ENCODE measurements at regions not wholly inside any gene's neighbourhood (a gene's known extent, or its start where the extent isn't known, plus 50 kb on each side); places are given as distances from the start of the nearest gene placed in this dataset.

- H3K9me3 Mint-ChIP-seq (ENCODE audit: unreplicated experiment), result peaks cover 20% of the 10 kb centered on the region
- no peaks in the 10 kb centered on the region for H3K9me3 ChIP-seq
- no peak overlapping the region for H3K27ac Mint-ChIP-seq (ENCODE audit: unreplicated experiment)
- H3K27me3 ChIP-seq (replicated peaks; ENCODE audit: control insufficient read depth, insufficient read depth, low read length), result no peaks in the 10 kb centered on the region
- no peak overlapping the region for H3K4me3 ChIP-seq (ENCODE audit: low read depth, low read length)
- no peaks in the 10 kb centered on the region for H3K36me3 ChIP-seq (ENCODE audit: control insufficient read depth, insufficient read depth, low read length)
- ChIA-PET CTCF (no interaction called here), POLR2A (no interaction called here)
- intact Hi-C loops (cut with micrococcal nuclease; ENCODE audit: unreplicated experiment), result no loop called here
- H3K27me3 Mint-ChIP-seq (ENCODE audit: insufficient read depth, unreplicated experiment), result no peaks in the 10 kb centered on the region
- no peaks in the 10 kb centered on the region for H3K4me1 Mint-ChIP-seq (ENCODE audit: low read depth, unreplicated experiment)
- H3K36me3 Mint-ChIP-seq (ENCODE audit: insufficient read depth, unreplicated experiment), result no peaks in the 10 kb centered on the region
- H3K4me1 ChIP-seq, result no peaks in the 10 kb centered on the region
- no TSS peak for BruUV-seq (replicated peaks)
- TF ChIP-seq, protein P1, sequence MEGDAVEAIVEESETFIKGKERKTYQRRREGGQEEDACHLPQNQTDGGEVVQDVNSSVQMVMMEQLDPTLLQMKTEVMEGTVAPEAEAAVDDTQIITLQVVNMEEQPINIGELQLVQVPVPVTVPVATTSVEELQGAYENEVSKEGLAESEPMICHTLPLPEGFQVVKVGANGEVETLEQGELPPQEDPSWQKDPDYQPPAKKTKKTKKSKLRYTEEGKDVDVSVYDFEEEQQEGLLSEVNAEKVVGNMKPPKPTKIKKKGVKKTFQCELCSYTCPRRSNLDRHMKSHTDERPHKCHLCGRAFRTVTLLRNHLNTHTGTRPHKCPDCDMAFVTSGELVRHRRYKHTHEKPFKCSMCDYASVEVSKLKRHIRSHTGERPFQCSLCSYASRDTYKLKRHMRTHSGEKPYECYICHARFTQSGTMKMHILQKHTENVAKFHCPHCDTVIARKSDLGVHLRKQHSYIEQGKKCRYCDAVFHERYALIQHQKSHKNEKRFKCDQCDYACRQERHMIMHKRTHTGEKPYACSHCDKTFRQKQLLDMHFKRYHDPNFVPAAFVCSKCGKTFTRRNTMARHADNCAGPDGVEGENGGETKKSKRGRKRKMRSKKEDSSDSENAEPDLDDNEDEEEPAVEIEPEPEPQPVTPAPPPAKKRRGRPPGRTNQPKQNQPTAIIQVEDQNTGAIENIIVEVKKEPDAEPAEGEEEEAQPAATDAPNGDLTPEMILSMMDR (IDR thresholded peaks at IDR 0.05; ENCODE audit: insufficient read depth in 1 of 2, low read depth in 1 of 2, low read length in 1 of 2, severe bottlenecking in 1 of 2, unreplicated experiment in 1 of 2), result no peak
- DNase-seq, result no peak
- no peak overlapping the region for H3K4me3 Mint-ChIP-seq (ENCODE audit: unreplicated experiment)
Measured at GRCh38 chr12:18926188-18926587, 188.3 kb downstream of the CAPZA3 start.

DNA sequence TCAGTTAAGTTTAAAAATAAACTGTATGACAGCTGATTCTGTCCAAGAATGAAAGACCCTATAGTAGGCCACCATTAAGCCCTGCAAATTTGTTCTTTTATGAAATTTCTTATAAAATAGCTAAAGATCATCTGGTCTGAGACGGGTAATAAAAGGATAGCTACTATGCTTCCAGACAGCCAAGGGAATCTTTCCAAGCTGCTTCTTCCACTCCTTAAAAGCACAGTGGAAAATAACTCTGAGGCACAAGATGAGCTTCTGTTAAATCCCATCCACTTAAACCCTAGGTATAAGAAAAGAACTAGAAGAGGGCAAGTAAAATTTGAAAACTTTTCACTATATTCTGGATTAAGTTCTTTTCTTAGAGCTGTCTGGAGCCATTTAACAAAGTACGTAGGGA, 194.3 kb downstream of the CAPZA3 start:
- ChIA-PET POLR2A (no interaction called here), CTCF (no interaction called here)
- H3K27me3 Mint-ChIP-seq (ENCODE audit: insufficient read depth, unreplicated experiment), result no peaks in the 10 kb centered on the region
- no peak overlapping the region for H3K27ac Mint-ChIP-seq (ENCODE audit: unreplicated experiment)
- BruUV-seq (replicated peaks), result no TSS peak
- TF ChIP-seq, protein P1 (IDR thresholded peaks at IDR 0.05; ENCODE audit: insufficient read depth in 1 of 2, low read depth in 1 of 2, low read length in 1 of 2, severe bottlenecking in 1 of 2, unreplicated experiment in 1 of 2), result no peak
- no peaks in the 10 kb centered on the region for H3K9me3 ChIP-seq
- DNase-seq, result no peak
- no peaks in the 10 kb centered on the region for H3K27me3 ChIP-seq (replicated peaks; ENCODE audit: control insufficient read depth, insufficient read depth, low read length)
- no peaks in the 10 kb centered on the region for H3K36me3 ChIP-seq (ENCODE audit: control insufficient read depth, insufficient read depth, low read length)
- H3K4me3 Mint-ChIP-seq (ENCODE audit: unreplicated experiment), result no peak overlapping the region
- peaks cover 22% of the 10 kb centered on the region for H3K9me3 Mint-ChIP-seq (ENCODE audit: unreplicated experiment)
- H3K4me3 ChIP-seq (ENCODE audit: low read depth, low read length), result no peak overlapping the region
- no peaks in the 10 kb centered on the region for H3K4me1 Mint-ChIP-seq (ENCODE audit: low read depth, unreplicated experiment)
- no peaks in the 10 kb centered on the region for H3K4me1 ChIP-seq
- H3K36me3 Mint-ChIP-seq (ENCODE audit: insufficient read depth, unreplicated experiment), result no peaks in the 10 kb centered on the region
- intact Hi-C loops (cut with micrococcal nuclease; ENCODE audit: unreplicated experiment), result no loop called here

DNA sequence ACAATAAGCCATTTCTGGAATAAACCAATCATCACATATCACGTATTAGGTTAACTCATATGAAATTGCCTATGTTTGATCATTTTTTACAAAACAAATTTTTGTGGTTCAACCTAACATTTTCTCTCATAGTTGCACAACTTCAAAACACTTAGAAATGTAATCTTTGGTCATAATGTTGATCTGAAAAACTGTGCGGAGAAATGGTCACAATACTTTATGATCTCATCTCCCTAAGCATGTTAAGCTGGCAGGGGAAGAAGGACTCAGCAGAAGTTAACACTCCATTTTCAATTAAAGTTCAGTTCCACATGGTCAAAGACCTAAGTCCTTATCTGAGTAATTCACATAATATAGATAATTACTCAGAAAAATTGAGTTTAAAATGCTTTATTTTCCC, 194.8 kb downstream of the CAPZA3 start:
- intact Hi-C loops (cut with micrococcal nuclease; ENCODE audit: unreplicated experiment), result no loop called here
- H3K4me1 ChIP-seq, result no peaks in the 10 kb centered on the region
- H3K9me3 Mint-ChIP-seq (ENCODE audit: unreplicated experiment), result peaks cover 22% of the 10 kb centered on the region
- H3K4me3 Mint-ChIP-seq (ENCODE audit: unreplicated experiment), result no peak overlapping the region
- no TSS peak for BruUV-seq (replicated peaks)
- no peaks in the 10 kb centered on the region for H3K27me3 ChIP-seq (replicated peaks; ENCODE audit: control insufficient read depth, insufficient read depth, low read length)
- H3K27ac Mint-ChIP-seq (ENCODE audit: unreplicated experiment), result no peak overlapping the region
- no peaks in the 10 kb centered on the region for H3K9me3 ChIP-seq
- H3K27me3 Mint-ChIP-seq (ENCODE audit: insufficient read depth, unreplicated experiment), result no peaks in the 10 kb centered on the region
- H3K36me3 ChIP-seq (ENCODE audit: control insufficient read depth, insufficient read depth, low read length), result no peaks in the 10 kb centered on the region
- no peak overlapping the region for H3K4me3 ChIP-seq (ENCODE audit: low read depth, low read length)
- H3K4me1 Mint-ChIP-seq (ENCODE audit: low read depth, unreplicated experiment), result no peaks in the 10 kb centered on the region
- ChIA-PET CTCF (interaction anchor here (0.6 kb wide), 1 partner anchor 232 kb away, joined by 3 read pairs; no protein-coding TSS in a partner anchor), POLR2A (no interaction called here)
- TF ChIP-seq, protein P1 (IDR thresholded peaks at IDR 0.05; ENCODE audit: insufficient read depth in 1 of 2, low read depth in 1 of 2, low read length in 1 of 2, severe bottlenecking in 1 of 2, unreplicated experiment in 1 of 2), result no peak
- no peaks in the 10 kb centered on the region for H3K36me3 Mint-ChIP-seq (ENCODE audit: insufficient read depth, unreplicated experiment)
- DNase-seq, result no peak
